Stimulated activated CD8-positive, alpha-beta memory T cell treated with anti-CD3 and anti-CD28 coated beads, Interleukin-7, amount 100 ng/mL, for 1 hour (primary cell): ENCODE measurements at regions not wholly inside any gene's neighbourhood (a gene's known extent, or its start where the extent isn't known, plus 50 kb on each side); places are given as distances from the start of the nearest gene placed in this dataset.

Experiments used
- DNase-seq, 2 donors: peaks; one replicate each; pipeline ENCODE4 v3.0.0-alpha.2; 2020; ENCODE audit warnings: low read depth in 2 of 2

GRCh38 chr20:4070323-4071177 lies 55.2 kb upstream of the RNF24 start:
- DNase-seq = no peak

- no peak for DNase-seq
Measured at GRCh38 chr20:4069751-4070150, 54.4 kb upstream of the RNF24 start.

- DNase-seq = no peak
Measured at GRCh38 chr20:4068708-4069107, 53.4 kb upstream of the RNF24 start.

GRCh38 chr20:4067600-4068261 lies 52.4 kb upstream of the RNF24 start:
- no peak for DNase-seq

- no peak for DNase-seq
Measured at GRCh38 chr20:4066551-4066950, 51.2 kb upstream of the RNF24 start.

- DNase-seq = no peak
Measured at GRCh38 chr20:4065391-4065844, 50.1 kb upstream of the RNF24 start.
